GM21825 (cell line): ENCODE measurements at regions not wholly inside any gene's neighbourhood (a gene's known extent, or its start where the extent isn't known, plus 50 kb on each side); places are given as distances from the start of the nearest gene placed in this dataset.
"Not testable (repeated sequence)": the region's sequence is repeated elsewhere in the genome, so short reads cannot be mapped to it uniquely, and the experiment has no call there.

Source experiments
- ATAC-seq: cut with Tn5 transposase; IDR thresholded peaks from one replicate; pipeline ENCODE4 v1.9.1; 2021; ENCODE audit warnings: mild to moderate bottlenecking, moderate library complexity; ENCODE audit not compliant: unreplicated experiment

- ATAC-seq: no peak
These were observed 151.8 kb downstream of the ZFP36L2 start for GRCh38 chr2:43074592-43075053.

GRCh38 chr2:43074052-43074451 lies 152.4 kb downstream of the ZFP36L2 start:
- ATAC-seq: no peak

GRCh38 chr2:43073401-43073825 lies 153.0 kb downstream of the ZFP36L2 start:
- no peak for ATAC-seq

- no peak for ATAC-seq
These were observed 154.5 kb downstream of the ZFP36L2 start for GRCh38 chr2:43071599-43072550.

GRCh38 chr2:43070676-43071502 lies 155.5 kb downstream of the ZFP36L2 start:
- no peak for ATAC-seq

- ATAC-seq: no peak
These were observed 156.4 kb downstream of the ZFP36L2 start for GRCh38 chr2:43070030-43070429.

GRCh38 chr2:43068631-43069517 lies 157.5 kb downstream of the ZFP36L2 start:
- no peak for ATAC-seq

- no peak for ATAC-seq
These were observed 158.3 kb downstream of the ZFP36L2 start for GRCh38 chr2:43068041-43068533.

GRCh38 chr2:43067254-43068040 lies 159.0 kb downstream of the ZFP36L2 start:
- no peak for ATAC-seq

GRCh38 chr2:43066541-43067253 lies 159.7 kb downstream of the ZFP36L2 start:
- not testable (repeated sequence) for ATAC-seq

- no peak for ATAC-seq
These were observed 160.5 kb downstream of the ZFP36L2 start for GRCh38 chr2:43065871-43066270.

- ATAC-seq: no peak
These were observed 161.4 kb downstream of the ZFP36L2 start for GRCh38 chr2:43065036-43065435.

GRCh38 chr2:43063096-43063495 lies 163.3 kb downstream of the ZFP36L2 start:
- not testable (repeated sequence) for ATAC-seq

GRCh38 chr2:43062058-43062457 lies 164.3 kb downstream of the ZFP36L2 start:
- ATAC-seq: no peak

GRCh38 chr2:43060390-43061016 lies 165.9 kb downstream of the ZFP36L2 start:
- no peak for ATAC-seq

GRCh38 chr2:43059183-43059897 lies 167.1 kb downstream of the ZFP36L2 start:
- ATAC-seq: peak; percentile 83

GRCh38 chr2:43058726-43059110 lies 167.7 kb downstream of the ZFP36L2 start:
- no peak for ATAC-seq
